ENCODE measurements at regions not wholly inside any gene's neighbourhood (a gene's known extent, or its start where the extent isn't known, plus 50 kb on each side); places are given as distances from the start of the nearest gene placed in this dataset.

DNA sequence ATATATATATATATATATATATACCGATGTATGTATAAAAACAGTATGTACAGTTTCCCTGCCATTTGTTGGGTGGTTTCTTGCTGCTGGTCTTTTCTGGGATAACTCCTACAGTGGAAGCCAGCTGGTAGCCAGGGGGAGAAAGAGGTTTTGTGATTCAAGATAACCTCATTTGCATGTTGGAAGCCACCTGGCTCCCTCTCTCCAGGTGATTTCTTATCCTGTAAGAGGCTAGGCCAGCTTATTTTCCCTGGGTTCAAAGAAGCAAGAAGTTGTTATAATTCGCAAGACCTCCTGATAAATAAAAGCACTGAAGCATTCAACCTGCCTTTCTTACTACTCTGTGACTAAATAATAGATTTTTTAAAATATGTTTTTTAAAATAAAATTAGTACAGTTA, 443.3 kb downstream of the VGLL3 start:
- TF ChIP-seq, protein P1, sequence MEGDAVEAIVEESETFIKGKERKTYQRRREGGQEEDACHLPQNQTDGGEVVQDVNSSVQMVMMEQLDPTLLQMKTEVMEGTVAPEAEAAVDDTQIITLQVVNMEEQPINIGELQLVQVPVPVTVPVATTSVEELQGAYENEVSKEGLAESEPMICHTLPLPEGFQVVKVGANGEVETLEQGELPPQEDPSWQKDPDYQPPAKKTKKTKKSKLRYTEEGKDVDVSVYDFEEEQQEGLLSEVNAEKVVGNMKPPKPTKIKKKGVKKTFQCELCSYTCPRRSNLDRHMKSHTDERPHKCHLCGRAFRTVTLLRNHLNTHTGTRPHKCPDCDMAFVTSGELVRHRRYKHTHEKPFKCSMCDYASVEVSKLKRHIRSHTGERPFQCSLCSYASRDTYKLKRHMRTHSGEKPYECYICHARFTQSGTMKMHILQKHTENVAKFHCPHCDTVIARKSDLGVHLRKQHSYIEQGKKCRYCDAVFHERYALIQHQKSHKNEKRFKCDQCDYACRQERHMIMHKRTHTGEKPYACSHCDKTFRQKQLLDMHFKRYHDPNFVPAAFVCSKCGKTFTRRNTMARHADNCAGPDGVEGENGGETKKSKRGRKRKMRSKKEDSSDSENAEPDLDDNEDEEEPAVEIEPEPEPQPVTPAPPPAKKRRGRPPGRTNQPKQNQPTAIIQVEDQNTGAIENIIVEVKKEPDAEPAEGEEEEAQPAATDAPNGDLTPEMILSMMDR (IDR thresholded peaks at IDR 0.05; ENCODE audit: low read depth, low read length, missing control alignments): no peak
- no peak for DNase-seq (ENCODE audit: low read depth)
- no peak overlapping the region for H3K4me3 ChIP-seq (ENCODE audit: low read depth, low read length)

DNA sequence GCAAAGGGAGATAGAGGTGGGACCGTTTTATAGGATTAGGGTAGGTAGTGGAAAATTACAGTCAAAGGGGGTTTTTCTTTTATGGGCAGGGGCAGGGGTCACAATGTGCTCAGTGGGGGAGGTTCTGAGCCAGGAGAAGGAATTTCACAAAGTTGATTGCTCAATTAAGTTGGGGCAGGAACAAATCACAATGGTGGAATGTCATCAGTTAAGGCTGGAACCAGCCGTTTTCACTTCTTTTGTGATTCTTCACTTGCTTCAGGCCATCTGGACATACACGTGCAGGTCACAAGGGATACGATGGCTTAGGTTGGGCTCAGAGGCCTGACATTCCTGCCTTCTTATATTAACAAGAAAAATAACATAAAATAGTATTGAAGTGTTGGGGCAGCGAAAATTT, 453.8 kb downstream of the VGLL3 start:
- no peak overlapping the region for H3K4me3 ChIP-seq (ENCODE audit: low read depth, low read length)
- DNase-seq (ENCODE audit: low read depth): no peak

DNA sequence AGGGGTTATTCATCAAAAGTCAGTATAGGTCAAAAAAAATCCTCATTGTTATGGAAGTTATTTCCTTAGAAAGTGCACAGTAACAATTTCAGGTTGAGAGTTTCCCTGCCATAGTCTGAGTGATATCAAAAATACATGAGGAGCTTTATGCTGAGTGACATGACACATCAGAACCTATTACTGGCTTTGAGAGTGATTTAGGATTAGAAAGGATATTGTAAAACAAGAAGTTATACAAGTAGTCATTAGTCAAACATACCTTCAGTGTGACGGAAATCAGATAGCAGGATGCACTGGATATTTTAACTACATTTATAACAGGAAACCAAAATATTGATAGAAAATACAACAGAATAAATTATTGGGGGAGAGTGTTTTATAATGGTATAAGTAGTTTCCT, 471.1 kb downstream of the VGLL3 start:
- DNase-seq (ENCODE audit: low read depth): no peak
- H3K4me3 ChIP-seq (ENCODE audit: low read depth, low read length): no peak overlapping the region
- TF ChIP-seq, protein P1 (IDR thresholded peaks at IDR 0.05; ENCODE audit: low read depth, low read length, missing control alignments): no peak

More for the DNA sequence above, 453.8 kb downstream of the VGLL3 start:
- TF ChIP-seq, protein P1 (IDR thresholded peaks at IDR 0.05; ENCODE audit: low read depth, low read length, missing control alignments): no peak

DNA sequence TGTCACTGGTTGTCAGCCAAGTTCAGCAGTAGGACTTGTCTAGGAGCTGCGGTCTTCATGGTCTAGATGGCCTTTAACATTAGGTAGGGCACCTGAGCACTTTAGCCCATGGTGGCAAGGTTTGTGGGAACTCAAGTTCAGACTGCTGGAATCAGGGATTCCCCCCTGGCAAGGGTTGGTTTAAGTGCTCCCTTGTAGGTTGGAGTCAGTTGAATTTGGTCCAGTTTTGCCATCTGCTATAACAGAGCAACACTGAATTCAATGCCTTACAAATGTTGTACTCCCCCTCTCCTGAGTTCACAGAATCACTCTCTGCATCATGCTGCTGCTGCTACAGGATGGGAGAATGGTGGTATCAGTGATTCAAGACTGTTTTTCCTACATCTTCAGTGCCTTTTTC, 509.3 kb downstream of the VGLL3 start:
- no peak for DNase-seq (ENCODE audit: low read depth)
- H3K4me3 ChIP-seq (ENCODE audit: low read depth, low read length): no peak overlapping the region
- TF ChIP-seq, protein P1 (IDR thresholded peaks at IDR 0.05; ENCODE audit: low read depth, low read length, missing control alignments): no peak

DNA sequence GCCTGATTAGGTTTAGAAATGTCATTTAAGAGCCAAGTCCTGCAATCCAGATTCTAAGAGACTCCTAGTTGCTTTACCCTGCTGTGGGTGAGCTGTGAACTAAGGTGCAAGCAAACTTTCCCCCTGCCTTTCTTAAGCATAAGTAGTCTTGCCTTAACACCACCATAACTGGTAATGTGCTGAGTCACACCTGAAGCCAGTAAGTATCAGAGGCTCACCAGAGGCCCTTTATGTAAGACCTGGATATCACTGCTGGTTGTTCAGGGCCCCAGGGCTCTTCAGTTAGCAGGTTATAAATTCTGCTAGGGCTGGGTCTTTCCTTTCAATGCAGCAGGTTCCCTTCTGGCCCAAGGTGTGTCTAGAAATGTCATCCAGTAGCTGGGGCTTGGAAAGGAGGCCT, 509.9 kb downstream of the VGLL3 start:
- TF ChIP-seq, protein P1 (IDR thresholded peaks at IDR 0.05; ENCODE audit: low read depth, low read length, missing control alignments): no peak
- no peak for DNase-seq (ENCODE audit: low read depth)
- no peak overlapping the region for H3K4me3 ChIP-seq (ENCODE audit: low read depth, low read length)

DNA sequence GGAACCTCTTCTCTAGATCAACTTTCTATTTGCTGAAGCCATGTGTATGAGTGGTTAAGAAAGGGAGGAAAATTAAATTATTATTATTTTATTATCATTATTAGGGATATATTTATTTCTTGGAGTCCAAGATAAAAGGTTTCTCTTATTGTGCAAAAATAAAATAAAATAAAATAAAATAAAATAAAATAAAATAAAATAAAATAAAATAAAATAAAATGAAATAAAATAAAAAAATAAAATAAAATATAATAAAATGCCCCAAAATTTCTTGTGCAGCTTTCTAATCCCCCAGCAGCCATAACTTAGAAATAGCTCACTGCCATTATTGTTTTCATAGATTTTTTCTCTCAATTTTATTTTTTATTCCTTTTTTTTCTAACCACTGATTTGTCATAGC, 526.8 kb downstream of the VGLL3 start:
- no peak for DNase-seq (ENCODE audit: low read depth)
- TF ChIP-seq, protein P1 (IDR thresholded peaks at IDR 0.05; ENCODE audit: low read depth, low read length, missing control alignments): no peak
- H3K4me3 ChIP-seq (ENCODE audit: low read depth, low read length): no peak overlapping the region

DNA sequence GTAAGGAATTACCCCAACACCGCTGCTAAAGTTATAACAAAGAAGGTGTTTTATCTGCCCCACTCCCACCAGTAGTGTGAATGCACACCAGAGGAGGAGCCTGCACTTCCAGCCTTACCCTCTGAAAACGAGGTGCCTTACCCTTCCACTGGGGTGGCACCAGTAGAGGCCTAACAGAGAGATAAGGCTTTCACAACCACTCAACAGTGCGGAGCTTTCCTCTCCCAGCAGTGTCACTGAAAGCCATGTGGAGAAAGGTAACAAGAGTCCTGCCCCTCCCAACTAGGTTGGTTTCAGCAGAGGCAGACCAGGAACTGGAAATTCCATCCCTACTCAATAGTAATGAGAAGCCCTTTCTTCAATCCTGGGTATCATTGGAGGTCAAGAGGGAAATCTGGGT, 539.2 kb downstream of the VGLL3 start:
- DNase-seq (ENCODE audit: low read depth): no peak
- TF ChIP-seq, protein P1 (IDR thresholded peaks at IDR 0.05; ENCODE audit: low read depth, low read length, missing control alignments): no peak
- no peak overlapping the region for H3K4me3 ChIP-seq (ENCODE audit: low read depth, low read length)

All from GM12864 (cell line).